Panc1 (cell line): ENCODE measurements at regions not wholly inside any gene's neighbourhood (a gene's known extent, or its start where the extent isn't known, plus 50 kb on each side); places are given as distances from the start of the nearest gene placed in this dataset.

Experiments used
- ATAC-seq: fragments of 200-7000 bp; cut with Tn5 transposase; 2 replicates; pipeline ENCODE4 v1.9.1; 2020; ENCODE audit warnings: mild to moderate bottlenecking, moderate library complexity
- BruUV-seq: library from RNA; stranded (reverse); fragments of 400-500 nt; replicated peaks from 2 replicates; lab custom pipeline; 2021; lab: Mats Ljungman, UMichigan
- CTCF ChIA-PET: fragments of 300-600 bp; sonication (Branson Sonifier 250); formaldehyde crosslinking; loops from one replicate; lab custom pipeline; 2022; ENCODE audit warnings: antibody characterized with exemption; lab: Charles Lee
- POLR2A ChIA-PET: fragments of 300-600 bp; sonication (Branson Sonifier 250); formaldehyde crosslinking; loops from one replicate; lab custom pipeline; 2022; ENCODE audit warnings: antibody characterized with exemption; lab: Charles Lee
- DNase-seq: peaks from one replicate; pipeline ENCODE4 v3.0.0-alpha.2; 2010; ENCODE audit warnings: low read depth, low spot score
- H3K27ac ChIP-seq: 2 replicates; pipeline ENCODE4 v1.5.1; 2011; ENCODE audit warnings: mild to moderate bottlenecking, low read length, inconsistent platforms
- H3K27me3 ChIP-seq: fragments of 200-500 bp; sonication (Bioruptor generic); 2 replicates; pipeline ENCODE4 v1.6.0; 2014; ENCODE audit warnings: low read length, inconsistent platforms; ENCODE audit not compliant: control insufficient read depth, insufficient read depth
- H3K36me3 ChIP-seq: fragments of 200-500 bp; sonication (Bioruptor generic); 2 replicates; pipeline ENCODE4 v1.5.1; 2014; ENCODE audit warnings: inconsistent platforms, mild to moderate bottlenecking, low read length, moderate library complexity; ENCODE audit not compliant: control insufficient read depth, insufficient read depth
- H3K4me1 ChIP-seq: 2 replicates; pipeline ENCODE4 v1.5.1; 2011; ENCODE audit warnings: inconsistent platforms, mild to moderate bottlenecking, low read length, moderate library complexity; ENCODE audit not compliant: control insufficient read depth, insufficient read depth
- H3K4me3 ChIP-seq, 2 experiments: 2 replicates each; pipeline ENCODE4 v1.5.1; 2011 to 2012; ENCODE audit warnings: low read depth in 2 of 2, low read length in 2 of 2, mild to moderate bottlenecking in 2 of 2, inconsistent platforms in 1 of 2, moderate library complexity in 1 of 2
- H3K9me3 ChIP-seq: fragments of 200-500 bp; sonication (Bioruptor generic); 2 replicates; pipeline ENCODE4 v1.5.1; 2014; ENCODE audit warnings: low read depth, mild to moderate bottlenecking, inconsistent platforms, low read length, moderate library complexity; ENCODE audit not compliant: control insufficient read depth, insufficient read depth
- POLR2AphosphoS5 ChIP-seq: IDR thresholded peaks from 2 replicates; pipeline ENCODE4 v1.6.1; 2012; ENCODE audit warnings: mild to moderate bottlenecking, low read depth, low read length, moderate library complexity
- SIN3A ChIP-seq: IDR thresholded peaks from 2 replicates; pipeline ENCODE4 v1.6.1; 2012; ENCODE audit warnings: low read depth, mild to moderate bottlenecking, low read length, moderate library complexity, borderline replicate concordance; ENCODE audit not compliant: insufficient read depth
- TCF7L2 ChIP-seq: IDR thresholded peaks from 2 replicates; pipeline ENCODE4 v1.6.1; 2011; ENCODE audit warnings: mild to moderate bottlenecking, low read depth, low read length, inconsistent platforms
- in situ Hi-C: cut with HindIII; loops from 2 replicates; pipeline ENCODE4 v1.10.0; 2016; ENCODE audit warnings: low sequenced_read_pairs, low pct_unique_long_range_greater_than_20kb
- intact Hi-C: fragments of 100-400 bp; cut with micrococcal nuclease; formaldehyde crosslinking; loops from one replicate; pipeline ENCODE4 v1.10.0; 2022; ENCODE audit not compliant: unreplicated experiment
- TF ChIP-seq, protein P1 (sequence below), 2 experiments: IDR thresholded peaks; 2 replicates each; pipeline ENCODE4 v1.6.1; 2011 to 2012; ENCODE audit warnings: low read depth in 2 of 2, control low read depth in 1 of 2, low read length in 1 of 2, mild to moderate bottlenecking in 1 of 2, moderate library complexity in 1 of 2; ENCODE audit not compliant: insufficient read depth in 1 of 2
- TF ChIP-seq, protein P2 (sequence below): fragments of 450-650 bp; IDR thresholded peaks from 2 replicates; pipeline ENCODE4 v1.5.1; 2017; ENCODE audit warnings: mild to moderate bottlenecking

- H3K27me3 ChIP-seq: 0 out of 2 replicates have a peak, but pooled peaks cover 4% of the 10 kb centered on the region
- H3K9me3 ChIP-seq: no peaks in the 10 kb centered on the region
- H3K4me3 ChIP-seq: no peak overlapping the region
- in situ Hi-C loops (no loop called here), intact Hi-C loops (no loop called here)
- H3K36me3 ChIP-seq: no peaks in the 10 kb centered on the region; the same call in 1 of the 2 replicates
- no peak overlapping the region for H3K27ac ChIP-seq
- TF ChIP-seq, protein P1, sequence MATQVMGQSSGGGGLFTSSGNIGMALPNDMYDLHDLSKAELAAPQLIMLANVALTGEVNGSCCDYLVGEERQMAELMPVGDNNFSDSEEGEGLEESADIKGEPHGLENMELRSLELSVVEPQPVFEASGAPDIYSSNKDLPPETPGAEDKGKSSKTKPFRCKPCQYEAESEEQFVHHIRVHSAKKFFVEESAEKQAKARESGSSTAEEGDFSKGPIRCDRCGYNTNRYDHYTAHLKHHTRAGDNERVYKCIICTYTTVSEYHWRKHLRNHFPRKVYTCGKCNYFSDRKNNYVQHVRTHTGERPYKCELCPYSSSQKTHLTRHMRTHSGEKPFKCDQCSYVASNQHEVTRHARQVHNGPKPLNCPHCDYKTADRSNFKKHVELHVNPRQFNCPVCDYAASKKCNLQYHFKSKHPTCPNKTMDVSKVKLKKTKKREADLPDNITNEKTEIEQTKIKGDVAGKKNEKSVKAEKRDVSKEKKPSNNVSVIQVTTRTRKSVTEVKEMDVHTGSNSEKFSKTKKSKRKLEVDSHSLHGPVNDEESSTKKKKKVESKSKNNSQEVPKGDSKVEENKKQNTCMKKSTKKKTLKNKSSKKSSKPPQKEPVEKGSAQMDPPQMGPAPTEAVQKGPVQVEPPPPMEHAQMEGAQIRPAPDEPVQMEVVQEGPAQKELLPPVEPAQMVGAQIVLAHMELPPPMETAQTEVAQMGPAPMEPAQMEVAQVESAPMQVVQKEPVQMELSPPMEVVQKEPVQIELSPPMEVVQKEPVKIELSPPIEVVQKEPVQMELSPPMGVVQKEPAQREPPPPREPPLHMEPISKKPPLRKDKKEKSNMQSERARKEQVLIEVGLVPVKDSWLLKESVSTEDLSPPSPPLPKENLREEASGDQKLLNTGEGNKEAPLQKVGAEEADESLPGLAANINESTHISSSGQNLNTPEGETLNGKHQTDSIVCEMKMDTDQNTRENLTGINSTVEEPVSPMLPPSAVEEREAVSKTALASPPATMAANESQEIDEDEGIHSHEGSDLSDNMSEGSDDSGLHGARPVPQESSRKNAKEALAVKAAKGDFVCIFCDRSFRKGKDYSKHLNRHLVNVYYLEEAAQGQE (IDR thresholded peaks at IDR 0.05; ENCODE audit: insufficient read depth in 1 of 2, low read depth in 2 of 2, low read length in 1 of 2): no peak
- TF ChIP-seq SIN3A: no peak
- no peak for TF ChIP-seq POLR2AphosphoS5
- no peak for TF ChIP-seq TCF7L2
- TF ChIP-seq, protein P2, sequence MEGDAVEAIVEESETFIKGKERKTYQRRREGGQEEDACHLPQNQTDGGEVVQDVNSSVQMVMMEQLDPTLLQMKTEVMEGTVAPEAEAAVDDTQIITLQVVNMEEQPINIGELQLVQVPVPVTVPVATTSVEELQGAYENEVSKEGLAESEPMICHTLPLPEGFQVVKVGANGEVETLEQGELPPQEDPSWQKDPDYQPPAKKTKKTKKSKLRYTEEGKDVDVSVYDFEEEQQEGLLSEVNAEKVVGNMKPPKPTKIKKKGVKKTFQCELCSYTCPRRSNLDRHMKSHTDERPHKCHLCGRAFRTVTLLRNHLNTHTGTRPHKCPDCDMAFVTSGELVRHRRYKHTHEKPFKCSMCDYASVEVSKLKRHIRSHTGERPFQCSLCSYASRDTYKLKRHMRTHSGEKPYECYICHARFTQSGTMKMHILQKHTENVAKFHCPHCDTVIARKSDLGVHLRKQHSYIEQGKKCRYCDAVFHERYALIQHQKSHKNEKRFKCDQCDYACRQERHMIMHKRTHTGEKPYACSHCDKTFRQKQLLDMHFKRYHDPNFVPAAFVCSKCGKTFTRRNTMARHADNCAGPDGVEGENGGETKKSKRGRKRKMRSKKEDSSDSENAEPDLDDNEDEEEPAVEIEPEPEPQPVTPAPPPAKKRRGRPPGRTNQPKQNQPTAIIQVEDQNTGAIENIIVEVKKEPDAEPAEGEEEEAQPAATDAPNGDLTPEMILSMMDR: no peak
- no TSS peak for BruUV-seq
- H3K4me1 ChIP-seq: no peaks in the 10 kb centered on the region
- DNase-seq: no peak
- ATAC-seq: no peak
- CTCF ChIA-PET: no interaction called here
- POLR2A ChIA-PET: no interaction called here
Observed at GRCh38 chr10:129170812-129171211, 296.2 kb upstream of the MGMT start.

GRCh38 chr10:129171812-129172211 is 295.2 kb upstream of the MGMT start:
- in situ Hi-C loops (no loop called here), intact Hi-C loops (no loop called here)
- no TSS peak for BruUV-seq
- Histone ChIP-seq H3K9me3 (no peaks in the 10 kb centered on the region), H3K27ac (no peak overlapping the region), H3K4me3 (no peak overlapping the region), H3K27me3 (peaks cover 4% of the 10 kb centered on the region; the same call in 1 of the 2 replicates), H3K36me3 (no peaks in the 10 kb centered on the region; the same call in 1 of the 2 replicates), H3K4me1 (no peaks in the 10 kb centered on the region)
- ChIA-PET CTCF (no interaction called here), POLR2A (no interaction called here)
- TF ChIP-seq SIN3A (no peak), TCF7L2 (no peak)
- ATAC-seq (no peak), DNase-seq (no peak)

- H3K9me3 ChIP-seq: no peaks in the 10 kb centered on the region
- intact Hi-C loops: no loop called here
- ChIA-PET POLR2A (interaction anchor here (0.7 kb wide), 1 partner anchor 44 kb away, joined by 3 read pairs; no protein-coding TSS in a partner anchor), CTCF (no interaction called here)
- H3K27me3 ChIP-seq: peaks cover 2% of the 10 kb centered on the region; the same call in 1 of the 2 replicates
- ATAC-seq (no peak), DNase-seq (no peak)
- no peak for TF ChIP-seq TCF7L2
- TF ChIP-seq, protein P1 (IDR thresholded peaks at IDR 0.05; ENCODE audit: insufficient read depth in 1 of 2, low read depth in 2 of 2, low read length in 1 of 2): no peak
- no peak for TF ChIP-seq POLR2AphosphoS5
- TF ChIP-seq, protein P2: no peak
- no peak overlapping the region for H3K27ac ChIP-seq
- no peaks in the 10 kb centered on the region for H3K4me1 ChIP-seq
- in situ Hi-C loops: no loop called here
- H3K4me3 ChIP-seq: no peak overlapping the region
- no TSS peak for BruUV-seq
- no peaks in the 10 kb centered on the region for H3K36me3 ChIP-seq
Observed at GRCh38 chr10:129174232-129175014, 292.6 kb upstream of the MGMT start.
